22Rv1 (cell line): ENCODE measurements at regions not wholly inside any gene's neighbourhood (a gene's known extent, or its start where the extent isn't known, plus 50 kb on each side); places are given as distances from the start of the nearest gene placed in this dataset.

Experiments used
- ZFX ChIP-seq: fragments of 450-650 bp; IDR thresholded peaks from 2 replicates; pipeline ENCODE4 v1.6.1; 2017; ENCODE audit warnings: antibody characterized with exemption, borderline replicate concordance
- TF ChIP-seq, protein P1 (sequence below): fragments of 450-650 bp; IDR thresholded peaks from 2 replicates; pipeline ENCODE4 v1.5.1; 2017; ENCODE audit warnings: mild to moderate bottlenecking

DNA sequence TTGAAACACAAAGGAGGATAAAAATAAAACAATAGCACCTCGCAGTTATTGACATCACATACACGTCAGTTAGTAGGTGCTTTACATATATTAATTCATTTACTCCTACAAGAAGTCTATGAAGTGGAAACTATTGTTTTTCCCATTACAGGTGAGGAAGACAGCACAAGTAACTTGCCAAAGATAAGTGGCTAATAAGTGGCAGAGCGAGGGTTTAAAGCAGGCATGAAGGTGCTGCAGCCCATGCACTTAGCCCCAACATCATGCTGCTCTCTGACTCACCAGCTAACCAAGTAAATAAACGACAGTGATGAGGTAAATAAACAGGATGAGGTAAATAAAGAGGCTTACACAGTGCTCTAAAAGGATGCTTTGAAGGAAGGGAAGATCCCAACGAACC lies 498.6 kb upstream of the ZEB2 start:
- TF ChIP-seq, protein P1, sequence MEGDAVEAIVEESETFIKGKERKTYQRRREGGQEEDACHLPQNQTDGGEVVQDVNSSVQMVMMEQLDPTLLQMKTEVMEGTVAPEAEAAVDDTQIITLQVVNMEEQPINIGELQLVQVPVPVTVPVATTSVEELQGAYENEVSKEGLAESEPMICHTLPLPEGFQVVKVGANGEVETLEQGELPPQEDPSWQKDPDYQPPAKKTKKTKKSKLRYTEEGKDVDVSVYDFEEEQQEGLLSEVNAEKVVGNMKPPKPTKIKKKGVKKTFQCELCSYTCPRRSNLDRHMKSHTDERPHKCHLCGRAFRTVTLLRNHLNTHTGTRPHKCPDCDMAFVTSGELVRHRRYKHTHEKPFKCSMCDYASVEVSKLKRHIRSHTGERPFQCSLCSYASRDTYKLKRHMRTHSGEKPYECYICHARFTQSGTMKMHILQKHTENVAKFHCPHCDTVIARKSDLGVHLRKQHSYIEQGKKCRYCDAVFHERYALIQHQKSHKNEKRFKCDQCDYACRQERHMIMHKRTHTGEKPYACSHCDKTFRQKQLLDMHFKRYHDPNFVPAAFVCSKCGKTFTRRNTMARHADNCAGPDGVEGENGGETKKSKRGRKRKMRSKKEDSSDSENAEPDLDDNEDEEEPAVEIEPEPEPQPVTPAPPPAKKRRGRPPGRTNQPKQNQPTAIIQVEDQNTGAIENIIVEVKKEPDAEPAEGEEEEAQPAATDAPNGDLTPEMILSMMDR, result no peak
- TF ChIP-seq ZFX, result no peak
